GM19035 (cell line): ENCODE measurements at regions not wholly inside any gene's neighbourhood (a gene's known extent, or its start where the extent isn't known, plus 50 kb on each side); places are given as distances from the start of the nearest gene placed in this dataset.

Experiments
- ATAC-seq: cut with Tn5 transposase; IDR thresholded peaks from one replicate; pipeline ENCODE4 v1.9.1; 2021; ENCODE audit not compliant: unreplicated experiment

DNA sequence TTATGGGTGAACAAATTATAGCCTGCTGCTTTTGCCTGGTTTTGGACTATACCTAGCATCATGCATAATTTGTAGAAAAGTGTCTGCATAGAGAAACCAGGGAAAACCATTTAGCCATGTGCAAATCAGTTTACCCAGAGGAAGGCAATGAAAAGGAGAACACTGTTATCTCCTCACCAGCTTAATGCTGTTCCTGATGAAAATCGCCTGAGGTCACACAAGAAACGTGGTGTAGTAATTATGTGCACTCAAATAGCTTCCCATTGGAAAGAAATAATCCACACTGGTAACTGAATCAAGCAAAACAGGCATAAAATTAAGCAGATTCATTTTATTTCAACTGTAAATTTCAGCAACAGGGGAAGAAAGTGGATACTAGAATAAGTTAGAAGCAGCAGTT lies 51.7 kb upstream of the FAM240B start:
- ATAC-seq = no peak
